ENCODE measurements at regions not wholly inside any gene's neighbourhood (a gene's known extent, or its start where the extent isn't known, plus 50 kb on each side); places are given as distances from the start of the nearest gene placed in this dataset.
"Not testable (repeated sequence)": the region's sequence is repeated elsewhere in the genome, so short reads cannot be mapped to it uniquely, and the experiment has no call there.

DNA sequence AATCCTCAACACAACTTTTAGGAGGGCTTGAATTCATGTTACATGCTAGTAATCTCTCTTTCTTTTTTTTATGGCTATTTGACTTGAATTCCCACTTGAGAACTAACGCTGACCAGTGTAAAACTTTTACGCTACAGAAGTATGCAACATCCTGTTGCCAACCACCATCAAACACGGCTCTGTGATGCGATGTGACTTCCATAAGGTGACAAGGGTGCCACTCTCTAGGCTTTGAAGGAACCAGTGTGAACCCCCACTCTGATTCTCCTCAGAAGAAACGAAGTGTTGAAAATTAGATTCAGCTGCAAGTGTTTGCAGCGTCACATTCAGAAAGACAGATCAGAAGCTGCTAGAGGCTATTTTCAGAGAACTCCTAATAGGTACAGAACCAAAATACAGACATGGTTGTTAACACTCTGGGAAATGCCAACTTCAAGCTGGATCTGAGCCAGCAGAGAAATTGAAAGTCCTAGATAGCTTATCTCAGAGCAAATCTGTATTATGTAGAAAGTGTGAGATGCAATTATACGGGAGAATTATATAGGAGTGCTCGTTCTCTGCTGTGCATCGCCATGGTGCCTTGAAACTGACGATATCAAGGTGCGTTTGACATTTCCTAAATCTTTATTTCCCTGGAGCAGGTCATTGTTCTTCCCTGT lies 271.2 kb downstream of the LPIN1 start:
- H3K4me3 Mint-ChIP-seq = no peak overlapping the region
- no peak for DNase-seq
- no peak overlapping the region for H3K27ac Mint-ChIP-seq
- H3K9me3 Mint-ChIP-seq = peaks cover 23% of the 10 kb centered on the region
- peaks cover 14% of the 10 kb centered on the region for H3K4me1 Mint-ChIP-seq (ENCODE audit: low read depth)
- CTCF ChIA-PET = interaction anchor here (1.0 kb wide), 1 partner anchor 11 kb away, joined by 4 read pairs; no protein-coding TSS in a partner anchor
- H3K36me3 Mint-ChIP-seq (ENCODE audit: low read depth) = peaks cover 8% of the 10 kb centered on the region
- intact Hi-C loops (cut with micrococcal nuclease) = no loop called here
- TF ChIP-seq, protein P1, sequence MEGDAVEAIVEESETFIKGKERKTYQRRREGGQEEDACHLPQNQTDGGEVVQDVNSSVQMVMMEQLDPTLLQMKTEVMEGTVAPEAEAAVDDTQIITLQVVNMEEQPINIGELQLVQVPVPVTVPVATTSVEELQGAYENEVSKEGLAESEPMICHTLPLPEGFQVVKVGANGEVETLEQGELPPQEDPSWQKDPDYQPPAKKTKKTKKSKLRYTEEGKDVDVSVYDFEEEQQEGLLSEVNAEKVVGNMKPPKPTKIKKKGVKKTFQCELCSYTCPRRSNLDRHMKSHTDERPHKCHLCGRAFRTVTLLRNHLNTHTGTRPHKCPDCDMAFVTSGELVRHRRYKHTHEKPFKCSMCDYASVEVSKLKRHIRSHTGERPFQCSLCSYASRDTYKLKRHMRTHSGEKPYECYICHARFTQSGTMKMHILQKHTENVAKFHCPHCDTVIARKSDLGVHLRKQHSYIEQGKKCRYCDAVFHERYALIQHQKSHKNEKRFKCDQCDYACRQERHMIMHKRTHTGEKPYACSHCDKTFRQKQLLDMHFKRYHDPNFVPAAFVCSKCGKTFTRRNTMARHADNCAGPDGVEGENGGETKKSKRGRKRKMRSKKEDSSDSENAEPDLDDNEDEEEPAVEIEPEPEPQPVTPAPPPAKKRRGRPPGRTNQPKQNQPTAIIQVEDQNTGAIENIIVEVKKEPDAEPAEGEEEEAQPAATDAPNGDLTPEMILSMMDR (IDR thresholded peaks at IDR 0.05) = no peak
- H3K27me3 Mint-ChIP-seq = peaks cover 30% of the 10 kb centered on the region
- no peak for ATAC-seq
- POLR2A ChIA-PET = no interaction called here

DNA sequence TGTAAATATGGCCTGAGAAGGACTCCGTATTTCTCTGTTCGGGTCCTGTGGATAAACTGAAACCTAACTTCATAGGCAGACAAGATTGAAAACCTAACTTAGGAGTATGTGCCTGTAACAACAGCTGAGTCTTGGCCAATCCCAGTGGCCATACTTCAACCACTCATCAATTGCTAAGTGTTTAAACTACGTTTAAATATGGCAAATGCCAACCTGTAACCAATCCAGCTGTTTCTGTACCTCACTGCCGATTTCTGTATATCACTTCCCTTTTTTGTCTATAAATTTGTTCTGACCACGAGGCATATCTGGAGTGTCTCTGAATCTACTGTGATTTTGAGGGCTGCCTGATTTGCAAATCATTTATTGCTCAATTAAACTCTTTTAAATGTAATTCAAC lies 272.3 kb downstream of the LPIN1 start:
- Mint-ChIP-seq H3K9me3 (peaks cover 27% of the 10 kb centered on the region), H3K27me3 (peaks cover 31% of the 10 kb centered on the region), H3K4me1 (ENCODE audit: low read depth) (peaks cover 14% of the 10 kb centered on the region)
- ATAC-seq; H3K36me3 Mint-ChIP-seq (ENCODE audit: low read depth); POLR2A ChIA-PET; intact Hi-C loops (cut with micrococcal nuclease); DNase-seq; H3K4me3 Mint-ChIP-seq; H3K27ac Mint-ChIP-seq; CTCF ChIA-PET: not testable (repeated sequence)

DNA sequence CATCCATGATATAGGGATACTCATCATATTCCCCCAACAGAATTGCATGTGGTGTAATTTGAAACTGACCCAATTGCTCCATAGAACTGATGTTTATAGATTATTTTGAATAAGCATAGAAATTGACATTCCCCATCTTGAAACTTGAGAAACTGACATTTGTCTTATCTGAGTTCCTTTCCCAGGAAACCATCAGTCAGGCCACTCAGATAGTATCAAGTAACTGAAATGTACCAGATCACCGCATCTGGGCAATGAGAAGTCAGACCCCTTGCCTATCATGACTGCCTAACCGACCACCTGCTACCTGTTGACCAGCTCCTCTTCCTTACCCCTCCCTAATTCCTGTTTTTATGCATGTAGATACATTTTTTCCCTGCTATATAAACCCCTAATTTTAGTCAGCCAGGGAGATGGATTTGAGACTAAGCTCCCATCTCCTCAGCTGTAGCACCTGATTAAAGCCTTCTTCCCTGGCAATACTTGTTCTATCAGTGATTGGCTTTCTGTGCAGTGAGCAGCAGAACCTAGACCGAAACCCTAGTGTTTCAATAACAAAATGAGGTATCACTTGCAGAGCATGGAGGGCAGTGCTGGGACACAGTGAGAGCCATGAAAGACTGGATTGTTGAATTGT lies 274.5 kb downstream of the LPIN1 start:
- TF ChIP-seq, protein P1 (IDR thresholded peaks at IDR 0.05) = no peak
- Mint-ChIP-seq H3K27ac (no peak overlapping the region), H3K27me3 (peaks cover 24% of the 10 kb centered on the region), H3K4me3 (no peak overlapping the region), H3K36me3 (ENCODE audit: low read depth) (peaks cover 8% of the 10 kb centered on the region), H3K4me1 (ENCODE audit: low read depth) (peaks cover 14% of the 10 kb centered on the region), H3K9me3 (peaks cover 28% of the 10 kb centered on the region)
- intact Hi-C loops (cut with micrococcal nuclease) = no loop called here
- ATAC-seq (no peak), DNase-seq (no peak)
- ChIA-PET CTCF (interaction anchor here (1.2 kb wide), 1 partner anchor 27 kb away, joined by 3 read pairs; no protein-coding TSS in a partner anchor), POLR2A (no interaction called here)

DNA sequence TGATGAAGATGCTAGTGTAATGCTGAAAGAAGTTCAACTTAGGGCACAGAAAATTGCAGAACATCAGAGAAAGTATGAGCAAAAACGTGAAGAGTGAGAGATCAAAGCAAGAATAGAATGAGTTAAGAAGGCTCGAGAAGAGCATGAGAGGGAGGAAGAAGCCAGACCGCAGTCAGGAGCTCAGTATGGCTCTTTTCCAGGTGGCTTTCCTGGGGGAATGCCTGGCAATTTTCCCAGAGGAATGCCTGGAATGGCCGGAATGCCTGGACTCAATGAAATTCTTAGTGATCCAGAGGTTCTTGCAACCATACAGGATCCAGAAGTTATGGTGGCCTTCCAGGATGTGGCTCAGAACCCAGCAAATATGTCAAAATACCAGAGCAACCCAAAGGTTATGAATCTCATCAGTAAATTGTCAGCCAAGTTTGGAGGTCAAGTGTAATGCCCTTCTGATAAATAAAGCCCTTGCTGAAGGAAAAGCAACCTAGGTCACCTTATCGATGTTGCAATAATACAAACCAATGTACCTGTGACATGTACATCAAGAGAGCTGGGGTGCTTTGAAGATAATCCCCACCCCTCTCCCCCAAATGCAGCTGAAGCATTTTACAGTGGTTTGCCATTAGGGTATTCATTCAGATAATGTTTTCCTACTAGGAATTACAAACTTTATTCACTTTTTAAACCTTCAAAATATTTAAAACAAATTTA lies 277.9 kb downstream of the LPIN1 start:
- H3K27me3 Mint-ChIP-seq; H3K4me1 Mint-ChIP-seq (ENCODE audit: low read depth); H3K36me3 Mint-ChIP-seq (ENCODE audit: low read depth); POLR2A ChIA-PET; ATAC-seq; DNase-seq; H3K27ac Mint-ChIP-seq; H3K4me3 Mint-ChIP-seq; intact Hi-C loops (cut with micrococcal nuclease): not testable (repeated sequence)
- CTCF ChIA-PET = interaction anchor here (1.2 kb wide), 1 partner anchor 10 kb away, joined by 3 read pairs; no protein-coding TSS in a partner anchor
- peaks cover 28% of the 10 kb centered on the region for H3K9me3 Mint-ChIP-seq

DNA sequence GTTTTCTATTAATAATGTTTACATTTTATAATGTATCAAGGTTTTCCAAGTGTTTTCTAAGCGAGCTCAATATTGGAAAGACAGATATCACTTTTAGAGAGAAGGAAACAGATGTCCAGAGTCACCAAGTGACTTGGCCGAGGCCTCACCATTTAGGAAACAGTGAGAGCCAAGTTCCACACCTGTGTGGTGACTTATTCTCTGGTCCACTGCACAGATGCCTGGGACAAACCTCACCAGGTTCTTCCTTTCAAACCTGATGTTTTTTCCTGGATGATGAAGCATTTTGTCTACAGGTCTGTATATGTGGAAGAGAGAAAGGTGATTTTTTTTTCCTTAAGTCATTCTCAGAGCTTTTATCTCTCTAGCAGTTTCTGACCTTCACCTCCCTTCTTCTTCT lies 280.7 kb downstream of the LPIN1 start:
- no peak for DNase-seq
- peaks cover 4% of the 10 kb centered on the region for H3K27me3 Mint-ChIP-seq
- no peak for ATAC-seq
- intact Hi-C loops (cut with micrococcal nuclease) = no loop called here
- H3K4me1 Mint-ChIP-seq (ENCODE audit: low read depth) = no peaks in the 10 kb centered on the region
- H3K36me3 Mint-ChIP-seq (ENCODE audit: low read depth) = no peaks in the 10 kb centered on the region
- ChIA-PET POLR2A (no interaction called here), CTCF (no interaction called here)
- H3K27ac Mint-ChIP-seq = no peak overlapping the region
- TF ChIP-seq, protein P1 (IDR thresholded peaks at IDR 0.05) = no peak
- no peak overlapping the region for H3K4me3 Mint-ChIP-seq
- peaks cover 11% of the 10 kb centered on the region for H3K9me3 Mint-ChIP-seq

DNA sequence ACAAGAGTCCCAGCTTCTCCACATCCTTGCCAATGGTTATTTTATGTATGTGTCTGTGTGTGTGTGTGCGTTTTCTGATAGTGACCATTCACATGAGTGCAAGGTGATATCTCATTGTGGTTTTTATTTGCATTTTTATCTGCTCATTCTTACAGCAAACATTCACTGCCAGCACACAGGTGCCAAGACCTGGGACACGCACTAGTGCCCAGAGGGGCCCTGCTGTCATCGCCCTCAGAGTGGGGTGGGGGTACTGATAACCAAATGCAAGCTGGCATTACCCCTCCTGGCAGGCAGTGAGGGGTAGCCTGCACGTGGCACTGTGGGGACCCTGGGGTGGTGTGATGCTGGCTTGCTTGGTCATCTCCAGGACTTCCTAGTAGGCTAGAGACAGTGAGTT lies 285.4 kb downstream of the LPIN1 start:
- Mint-ChIP-seq H3K4me3 (no peak overlapping the region), H3K36me3 (ENCODE audit: low read depth) (no peaks in the 10 kb centered on the region), H3K27me3 (peaks cover 3% of the 10 kb centered on the region), H3K4me1 (ENCODE audit: low read depth) (peaks cover 24% of the 10 kb centered on the region), H3K9me3 (no peaks in the 10 kb centered on the region), H3K27ac (no peak overlapping the region)
- DNase-seq = no peak
- intact Hi-C loops (cut with micrococcal nuclease) = no loop called here
- ChIA-PET POLR2A (no interaction called here), CTCF (no interaction called here)
- ATAC-seq = no peak
- TF ChIP-seq, protein P1 (IDR thresholded peaks at IDR 0.05) = no peak

All from activated CD8-positive, alpha-beta T cell treated with anti-CD3 and anti-CD28 coated beads for 36 hours (primary cell).